ENCODE measurements at regions not wholly inside any gene's neighbourhood (a gene's known extent, or its start where the extent isn't known, plus 50 kb on each side); places are given as distances from the start of the nearest gene placed in this dataset.

DNA sequence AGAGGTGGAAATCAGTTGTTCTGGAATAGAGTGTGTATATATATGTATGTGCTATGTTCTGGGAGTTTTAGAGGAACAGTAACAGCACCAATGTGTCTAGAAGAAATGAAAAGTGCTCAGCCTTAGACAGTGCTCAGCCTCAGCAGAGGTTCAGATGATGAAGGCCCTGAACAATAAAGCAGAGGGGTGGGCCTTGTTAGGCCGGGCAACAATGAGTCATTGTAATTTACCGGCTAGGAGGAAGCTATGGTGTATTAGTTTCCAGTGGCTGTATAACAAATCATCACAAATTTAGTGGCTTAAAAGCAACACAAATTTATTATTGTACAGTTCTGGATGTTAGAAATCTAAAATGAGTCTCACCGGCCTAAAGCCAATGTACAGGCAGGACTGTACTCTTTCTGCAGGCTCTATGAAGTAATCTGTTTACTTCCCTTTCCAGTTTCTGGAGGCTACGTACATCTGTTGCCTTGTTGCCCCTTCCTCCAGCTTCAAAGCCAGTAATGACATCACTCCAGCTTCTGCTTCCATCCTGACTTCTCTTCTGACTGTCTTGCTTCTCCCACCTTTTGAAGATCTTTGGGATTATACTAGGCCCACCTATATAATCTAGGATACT, 84.6 kb downstream of the CH25H start:
- WGBS, 2 donors, result 88 to 89% methylated on average over 4 of the region's 4 CpGs
- H3K4me1 ChIP-seq, result no peaks in the 10 kb centered on the region
- H3K4me3 ChIP-seq, result no peak overlapping the region
- DNase-seq, result no peak
- H3K36me3 ChIP-seq (ENCODE audit: low read depth, missing control alignments), result no peaks in the 10 kb centered on the region
- TF ChIP-seq, protein P1, sequence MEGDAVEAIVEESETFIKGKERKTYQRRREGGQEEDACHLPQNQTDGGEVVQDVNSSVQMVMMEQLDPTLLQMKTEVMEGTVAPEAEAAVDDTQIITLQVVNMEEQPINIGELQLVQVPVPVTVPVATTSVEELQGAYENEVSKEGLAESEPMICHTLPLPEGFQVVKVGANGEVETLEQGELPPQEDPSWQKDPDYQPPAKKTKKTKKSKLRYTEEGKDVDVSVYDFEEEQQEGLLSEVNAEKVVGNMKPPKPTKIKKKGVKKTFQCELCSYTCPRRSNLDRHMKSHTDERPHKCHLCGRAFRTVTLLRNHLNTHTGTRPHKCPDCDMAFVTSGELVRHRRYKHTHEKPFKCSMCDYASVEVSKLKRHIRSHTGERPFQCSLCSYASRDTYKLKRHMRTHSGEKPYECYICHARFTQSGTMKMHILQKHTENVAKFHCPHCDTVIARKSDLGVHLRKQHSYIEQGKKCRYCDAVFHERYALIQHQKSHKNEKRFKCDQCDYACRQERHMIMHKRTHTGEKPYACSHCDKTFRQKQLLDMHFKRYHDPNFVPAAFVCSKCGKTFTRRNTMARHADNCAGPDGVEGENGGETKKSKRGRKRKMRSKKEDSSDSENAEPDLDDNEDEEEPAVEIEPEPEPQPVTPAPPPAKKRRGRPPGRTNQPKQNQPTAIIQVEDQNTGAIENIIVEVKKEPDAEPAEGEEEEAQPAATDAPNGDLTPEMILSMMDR (IDR thresholded peaks at IDR 0.05), result no peak
- TF ChIP-seq POLR2A (IDR thresholded peaks at IDR 0.05), result no peak
- no peaks in the 10 kb centered on the region for H3K9me3 ChIP-seq
- H3K27ac ChIP-seq, result no peak overlapping the region
- no peaks in the 10 kb centered on the region for H3K27me3 ChIP-seq
- intact Hi-C loops (cut with DNase I; ENCODE audit: low total_unique reads), result no loop called here

DNA sequence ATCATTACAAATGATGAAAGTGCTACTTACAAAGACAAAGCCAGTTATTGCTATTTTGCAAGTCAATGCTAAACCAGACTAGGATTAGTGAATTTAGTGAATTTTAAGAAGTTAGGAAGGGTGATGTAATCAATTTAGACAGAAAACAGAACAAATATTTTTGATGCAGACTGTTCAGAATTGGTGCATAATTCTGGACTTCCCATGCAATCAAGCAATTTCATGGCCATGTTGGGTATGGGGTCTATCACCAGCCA, 85.4 kb downstream of the CH25H start:
- no peak for DNase-seq
- no peak overlapping the region for H3K27ac ChIP-seq
- no peaks in the 10 kb centered on the region for H3K4me1 ChIP-seq
- TF ChIP-seq POLR2A (IDR thresholded peaks at IDR 0.05), result no peak
- TF ChIP-seq, protein P1 (IDR thresholded peaks at IDR 0.05), result no peak
- H3K36me3 ChIP-seq (ENCODE audit: low read depth, missing control alignments), result no peaks in the 10 kb centered on the region
- intact Hi-C loops (cut with DNase I; ENCODE audit: low total_unique reads), result no loop called here
- H3K9me3 ChIP-seq, result no peaks in the 10 kb centered on the region
- no peak overlapping the region for H3K4me3 ChIP-seq
- H3K27me3 ChIP-seq, result no peaks in the 10 kb centered on the region

DNA sequence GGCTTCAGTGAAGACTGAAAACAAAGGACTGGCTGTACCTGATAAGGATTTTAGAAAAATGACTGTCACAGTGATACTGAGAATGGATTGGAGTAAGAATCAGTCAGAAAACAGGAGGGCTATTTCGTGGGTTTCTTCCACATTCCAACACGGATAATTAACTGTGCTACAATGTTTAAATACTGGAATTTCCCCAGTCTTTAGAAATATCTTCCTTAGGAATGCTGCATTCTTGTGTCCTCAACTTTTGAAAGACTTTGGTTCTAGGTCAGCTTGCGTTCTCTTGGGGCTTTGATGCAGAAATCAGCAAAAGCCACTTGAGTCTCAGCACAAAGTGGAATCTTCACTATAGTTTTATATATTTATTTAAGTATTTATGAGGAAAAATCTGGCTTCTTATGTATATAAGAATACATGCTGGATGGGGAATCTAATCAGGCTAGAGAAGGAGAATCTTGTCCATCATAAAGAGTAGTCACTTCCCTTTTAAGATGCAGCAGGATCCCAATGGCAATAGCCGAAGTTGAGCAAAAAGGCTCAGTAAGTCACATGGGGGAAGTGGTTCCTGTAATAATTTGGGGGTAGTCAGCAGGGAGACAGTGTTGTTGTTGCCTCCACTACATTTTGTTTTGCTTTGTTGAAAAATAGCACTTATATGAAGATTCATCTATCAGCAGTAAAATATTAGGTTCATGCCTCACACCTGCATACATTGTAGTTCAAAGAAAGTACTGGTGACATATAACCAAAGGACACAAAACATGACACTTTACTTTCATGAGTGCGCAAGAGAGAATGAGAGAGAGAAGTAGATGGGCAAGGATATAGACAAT, 86.0 kb downstream of the CH25H start:
- no peaks in the 10 kb centered on the region for H3K9me3 ChIP-seq
- H3K4me3 ChIP-seq, result no peak overlapping the region
- no peaks in the 10 kb centered on the region for H3K27me3 ChIP-seq
- intact Hi-C loops (cut with DNase I; ENCODE audit: low total_unique reads), result no loop called here
- 72 to 75% methylated on average over 5 of the region's 5 CpGs for WGBS, 2 donors
- no peak for TF ChIP-seq POLR2A (IDR thresholded peaks at IDR 0.05)
- TF ChIP-seq, protein P1 (IDR thresholded peaks at IDR 0.05), result no peak
- no peak overlapping the region for H3K27ac ChIP-seq
- DNase-seq, result no peak
- H3K4me1 ChIP-seq, result no peaks in the 10 kb centered on the region
- no peaks in the 10 kb centered on the region for H3K36me3 ChIP-seq (ENCODE audit: low read depth, missing control alignments)

- intact Hi-C loops (cut with DNase I; ENCODE audit: low total_unique reads), result no loop called here
- 95% methylated on average over 1 of the region's 1 CpG for WGBS, 2 donors
- Histone ChIP-seq H3K36me3 (ENCODE audit: low read depth, missing control alignments) (no peaks in the 10 kb centered on the region), H3K27ac (no peak overlapping the region), H3K4me1 (no peaks in the 10 kb centered on the region), H3K9me3 (no peaks in the 10 kb centered on the region), H3K27me3 (no peaks in the 10 kb centered on the region), H3K4me3 (no peak overlapping the region)
- DNase-seq, result no peak
- TF ChIP-seq, protein P1 (IDR thresholded peaks at IDR 0.05), result no peak
- no peak for TF ChIP-seq POLR2A (IDR thresholded peaks at IDR 0.05)
These were observed 87.5 kb downstream of the CH25H start for GRCh38 chr10:89119651-89120050.

GRCh38 chr10:89118091-89118490, 89.0 kb downstream of the CH25H start:
- no peak overlapping the region for H3K27ac ChIP-seq
- intact Hi-C loops (cut with DNase I; ENCODE audit: low total_unique reads), result no loop called here
- TF ChIP-seq POLR2A (IDR thresholded peaks at IDR 0.05), result no peak
- TF ChIP-seq, protein P1 (IDR thresholded peaks at IDR 0.05), result no peak
- no peak for DNase-seq
- H3K9me3 ChIP-seq, result no peaks in the 10 kb centered on the region
- H3K36me3 ChIP-seq (ENCODE audit: low read depth, missing control alignments), result no peaks in the 10 kb centered on the region
- H3K4me1 ChIP-seq, result no peaks in the 10 kb centered on the region
- no peaks in the 10 kb centered on the region for H3K27me3 ChIP-seq
- H3K4me3 ChIP-seq, result no peak overlapping the region
- 48 to 92% methylated on average over 1 of the region's 1 CpG for WGBS, 2 donors
